HFFc6 (cell line): ENCODE measurements at regions not wholly inside any gene's neighbourhood (a gene's known extent, or its start where the extent isn't known, plus 50 kb on each side); places are given as distances from the start of the nearest gene placed in this dataset.
A peak's percentile ranks its signal among the peaks of the same experiment; 100 is the strongest.

Experiments
- DNase-seq: peaks from one replicate; pipeline ENCODE4 v3.0.0-alpha.2; 2018
- H3K27ac Mint-ChIP-seq: 2 replicates; pipeline ENCODE4 v1.8.0; 2020; ENCODE audit warnings: mild to moderate bottlenecking, mixed read lengths
- H3K27me3 Mint-ChIP-seq: 2 replicates; pipeline ENCODE4 v1.8.0; 2021; ENCODE audit warnings: mild to moderate bottlenecking, moderate library complexity, mixed read lengths; ENCODE audit not compliant: insufficient read depth
- H3K36me3 Mint-ChIP-seq: 2 replicates; pipeline ENCODE4 v1.8.0; 2021; ENCODE audit warnings: low read depth, mixed read lengths
- H3K4me1 Mint-ChIP-seq: 2 replicates; pipeline ENCODE4 v1.8.0; 2020; ENCODE audit warnings: low read depth, mixed read lengths
- H3K4me3 Mint-ChIP-seq: 2 replicates; pipeline ENCODE4 v1.8.0; 2020; ENCODE audit warnings: mild to moderate bottlenecking, moderate library complexity, mixed read lengths
- H3K9me3 Mint-ChIP-seq: 2 replicates; pipeline ENCODE4 v1.8.0; 2020; ENCODE audit warnings: mild to moderate bottlenecking, mixed read lengths
- TF ChIP-seq, protein P1 (sequence below): fragments of 200-600 bp; sonication (generic); IDR thresholded peaks from 2 replicates; pipeline ENCODE4 v1.5.0; 2021; ENCODE audit warnings: antibody characterized with exemption, mild to moderate bottlenecking

DNA sequence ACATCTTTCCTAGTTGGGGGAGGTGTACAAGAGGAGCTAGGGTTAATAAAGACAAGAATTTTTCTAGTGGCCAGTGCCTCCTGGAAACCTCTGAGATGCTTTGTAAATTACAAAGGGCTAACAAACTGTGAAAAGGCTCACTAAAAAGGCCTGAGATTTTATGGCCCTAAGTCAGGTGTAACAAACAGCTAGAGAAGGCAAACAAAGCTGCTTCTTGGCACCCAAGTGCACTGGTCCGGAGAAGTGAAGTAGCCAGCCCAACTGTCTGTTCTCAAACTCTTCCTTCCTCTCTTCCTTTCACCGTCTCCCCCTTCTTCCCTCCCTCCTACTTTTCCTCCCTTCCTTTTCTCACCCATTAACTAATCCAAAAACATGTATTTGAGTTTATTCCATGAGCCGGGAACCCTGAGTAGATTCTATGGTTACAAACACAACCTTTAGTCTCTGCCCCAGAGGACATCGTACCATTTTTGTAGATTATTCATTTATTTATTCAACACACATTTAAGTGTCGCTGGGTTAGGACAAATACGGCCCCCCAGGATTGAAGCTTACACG, 143.4 kb upstream of the PCGF5 start:
- Mint-ChIP-seq H3K4me1 (peaks cover 8% of the 10 kb centered on the region), H3K27me3 (peaks cover 16% of the 10 kb centered on the region), H3K36me3 (no peaks in the 10 kb centered on the region), H3K9me3 (no peaks in the 10 kb centered on the region), H3K27ac (no peak overlapping the region), H3K4me3 (no peak overlapping the region; the same call in 1 of the 2 replicates)
- TF ChIP-seq, protein P1, sequence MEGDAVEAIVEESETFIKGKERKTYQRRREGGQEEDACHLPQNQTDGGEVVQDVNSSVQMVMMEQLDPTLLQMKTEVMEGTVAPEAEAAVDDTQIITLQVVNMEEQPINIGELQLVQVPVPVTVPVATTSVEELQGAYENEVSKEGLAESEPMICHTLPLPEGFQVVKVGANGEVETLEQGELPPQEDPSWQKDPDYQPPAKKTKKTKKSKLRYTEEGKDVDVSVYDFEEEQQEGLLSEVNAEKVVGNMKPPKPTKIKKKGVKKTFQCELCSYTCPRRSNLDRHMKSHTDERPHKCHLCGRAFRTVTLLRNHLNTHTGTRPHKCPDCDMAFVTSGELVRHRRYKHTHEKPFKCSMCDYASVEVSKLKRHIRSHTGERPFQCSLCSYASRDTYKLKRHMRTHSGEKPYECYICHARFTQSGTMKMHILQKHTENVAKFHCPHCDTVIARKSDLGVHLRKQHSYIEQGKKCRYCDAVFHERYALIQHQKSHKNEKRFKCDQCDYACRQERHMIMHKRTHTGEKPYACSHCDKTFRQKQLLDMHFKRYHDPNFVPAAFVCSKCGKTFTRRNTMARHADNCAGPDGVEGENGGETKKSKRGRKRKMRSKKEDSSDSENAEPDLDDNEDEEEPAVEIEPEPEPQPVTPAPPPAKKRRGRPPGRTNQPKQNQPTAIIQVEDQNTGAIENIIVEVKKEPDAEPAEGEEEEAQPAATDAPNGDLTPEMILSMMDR = no peak
- DNase-seq = no peak

DNA sequence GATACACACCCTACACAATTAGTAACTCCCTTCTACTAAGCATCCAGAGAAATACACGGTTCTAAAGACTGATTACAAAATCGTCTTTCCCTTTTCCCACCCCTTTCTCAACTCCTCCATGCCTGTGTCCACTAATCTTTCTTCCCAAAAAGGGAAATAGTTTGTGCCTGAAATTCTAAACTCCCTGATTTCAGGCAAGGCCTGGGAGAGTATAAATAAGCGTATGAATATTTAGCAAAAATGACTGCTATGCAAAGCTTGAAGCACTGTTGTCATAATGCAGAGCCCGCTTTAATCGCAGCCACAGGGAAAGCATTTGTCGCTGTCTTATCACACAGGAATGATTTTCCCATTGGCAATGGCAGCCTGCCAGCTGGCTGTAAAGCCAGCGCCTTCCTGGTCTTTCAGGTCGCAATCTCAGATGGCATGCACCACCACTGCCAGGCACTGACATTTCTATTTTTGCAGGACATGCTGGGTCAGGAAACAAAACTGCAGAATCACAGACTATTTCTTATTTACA, 142.9 kb upstream of the PCGF5 start:
- H3K9me3 Mint-ChIP-seq = no peaks in the 10 kb centered on the region
- TF ChIP-seq, protein P1 = no peak
- no peak for DNase-seq

DNA sequence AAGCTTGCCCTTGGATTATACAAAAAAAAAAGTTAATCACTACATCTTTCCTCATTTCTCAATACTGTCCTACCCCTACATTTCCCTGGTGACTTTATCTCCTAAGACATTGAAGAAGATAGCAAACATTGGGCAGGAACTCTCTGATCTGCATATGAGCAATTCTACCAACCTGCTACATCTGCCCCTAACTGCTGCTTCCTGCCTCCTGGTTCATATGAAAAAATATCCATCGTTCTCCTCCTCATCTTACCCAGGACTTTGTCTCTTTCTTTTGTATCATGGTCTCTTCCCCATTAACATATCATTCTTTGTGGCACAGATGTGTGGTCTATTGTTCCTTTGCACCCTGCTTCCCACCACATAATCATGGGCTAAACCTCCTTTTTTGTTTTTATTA, 139.7 kb upstream of the PCGF5 start:
- TF ChIP-seq, protein P1 = no peak
- H3K9me3 Mint-ChIP-seq = no peaks in the 10 kb centered on the region

More for the DNA sequence above, 142.9 kb upstream of the PCGF5 start:
- Mint-ChIP-seq H3K4me3 (no peak overlapping the region; the same call in 1 of the 2 replicates), H3K27me3 (peaks cover 13% of the 10 kb centered on the region), H3K4me1 (peaks cover 8% of the 10 kb centered on the region), H3K36me3 (no peaks in the 10 kb centered on the region), H3K27ac (no peak overlapping the region)

DNA sequence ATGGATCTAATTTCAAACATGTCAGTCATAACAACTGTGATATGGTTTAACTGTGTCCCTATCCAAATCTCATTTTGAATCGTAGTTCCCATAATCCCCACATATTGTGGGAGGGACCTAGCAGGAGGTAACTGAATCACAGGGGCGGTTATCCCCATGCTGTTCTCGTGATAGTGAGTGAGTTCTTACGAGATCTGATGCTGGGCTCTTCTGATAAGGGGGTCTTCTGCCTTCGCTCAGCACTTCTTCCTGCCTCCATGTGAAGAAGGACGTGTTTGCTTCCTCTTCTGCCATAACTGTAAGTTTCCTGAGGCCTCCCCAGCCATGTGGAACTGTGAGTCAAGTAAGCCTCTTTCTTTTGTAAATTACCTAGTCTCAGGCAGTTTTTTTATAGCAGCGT, 138.0 kb upstream of the PCGF5 start:
- no peak for DNase-seq
- TF ChIP-seq, protein P1 = no peak
- Mint-ChIP-seq H3K4me1 (peaks cover 4% of the 10 kb centered on the region), H3K27me3 (peaks cover 11% of the 10 kb centered on the region), H3K27ac (no peak overlapping the region), H3K36me3 (no peaks in the 10 kb centered on the region), H3K9me3 (no peaks in the 10 kb centered on the region), H3K4me3 (no peak overlapping the region)

More for the DNA sequence above, 139.7 kb upstream of the PCGF5 start:
- Mint-ChIP-seq H3K4me3 (no peak overlapping the region), H3K27me3 (peaks cover 13% of the 10 kb centered on the region), H3K4me1 (peaks cover 8% of the 10 kb centered on the region), H3K27ac (no peak overlapping the region), H3K36me3 (no peaks in the 10 kb centered on the region)
- DNase-seq = no peak

DNA sequence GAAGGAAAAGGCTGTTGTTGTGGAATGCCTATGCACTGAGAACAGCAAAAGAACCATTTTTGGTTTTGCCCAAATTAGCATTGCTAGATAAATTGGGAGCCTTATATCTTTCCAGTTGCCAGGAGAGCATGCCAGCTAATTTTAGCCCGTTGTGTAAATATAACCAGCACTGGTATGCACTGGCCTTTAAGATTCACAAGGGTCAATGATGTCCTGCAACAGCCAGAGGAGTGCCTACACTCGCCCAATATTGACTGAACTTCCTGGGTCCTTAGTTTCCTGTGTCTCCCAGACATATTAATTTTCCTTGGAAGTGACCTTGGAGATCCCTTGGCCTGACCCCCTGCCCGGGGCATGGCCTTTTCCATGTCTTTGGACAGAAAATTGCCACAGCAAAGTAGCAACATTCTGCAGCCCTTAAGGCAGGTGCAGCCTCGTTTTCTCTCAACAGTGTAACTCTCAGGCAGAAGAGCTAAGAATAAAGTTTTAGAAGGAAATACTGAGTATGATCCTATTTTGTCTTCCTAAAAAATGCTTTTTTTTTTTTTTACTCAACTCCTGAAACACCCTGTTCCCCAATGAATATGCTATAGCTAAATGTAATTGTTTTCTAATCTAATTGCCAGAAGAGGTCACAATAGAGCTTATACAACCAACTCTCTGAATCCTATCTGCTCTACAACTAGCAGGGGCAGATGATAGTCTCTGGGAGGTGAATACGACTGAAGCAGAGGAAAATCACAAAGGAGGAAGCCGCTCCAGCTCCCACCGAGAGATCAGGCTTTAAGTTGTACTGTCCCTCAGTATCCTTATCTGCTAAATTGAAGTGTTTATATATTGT, 131.9 kb upstream of the PCGF5 start:
- DNase-seq = peak; percentile 28
- peaks cover 3% of the 10 kb centered on the region; the same call in 1 of the 2 replicates for H3K27me3 Mint-ChIP-seq

More for the DNA sequence above, 131.9 kb upstream of the PCGF5 start:
- H3K4me1 Mint-ChIP-seq = peaks cover 10% of the 10 kb centered on the region
- H3K9me3 Mint-ChIP-seq = no peaks in the 10 kb centered on the region
- TF ChIP-seq, protein P1 = peak; percentile 36; the same call in 1 of the 2 replicates
- H3K27ac Mint-ChIP-seq = no peak overlapping the region
- H3K36me3 Mint-ChIP-seq = no peaks in the 10 kb centered on the region; the same call in 1 of the 2 replicates
- H3K4me3 Mint-ChIP-seq = no peak overlapping the region
